Ectodermal cell (in vitro differentiated cells): ENCODE measurements at regions not wholly inside any gene's neighbourhood (a gene's known extent, or its start where the extent isn't known, plus 50 kb on each side); places are given as distances from the start of the nearest gene placed in this dataset.

Experiments
- H3K27ac ChIP-seq: 2 replicates; pipeline ENCODE4 v1.7.0; 2013; ENCODE audit warnings: mild to moderate bottlenecking, low read depth, low read length; ENCODE audit not compliant: insufficient read depth, poor library complexity, severe bottlenecking
- H3K27me3 ChIP-seq: 2 replicates; pipeline ENCODE4 v1.7.0; 2013; ENCODE audit warnings: mild to moderate bottlenecking, low read length; ENCODE audit not compliant: insufficient read depth, control insufficient read depth, poor library complexity, severe bottlenecking
- H3K36me3 ChIP-seq: one replicate; pipeline ENCODE4 v1.7.0; 2013; ENCODE audit warnings: low read length; ENCODE audit not compliant: control insufficient read depth, insufficient read depth
- H3K4me1 ChIP-seq: one replicate; pipeline ENCODE4 v1.7.0; 2013; ENCODE audit warnings: low read length; ENCODE audit not compliant: control insufficient read depth, insufficient read depth
- H3K4me3 ChIP-seq: 2 replicates; pipeline ENCODE4 v1.7.0; 2013; ENCODE audit warnings: low read depth, low read length, control low read depth; ENCODE audit not compliant: insufficient read depth
- H3K9me3 ChIP-seq: 2 replicates; pipeline ENCODE4 v1.7.0; 2013; ENCODE audit warnings: mild to moderate bottlenecking, low read length, moderate library complexity; ENCODE audit not compliant: control insufficient read depth
- WGBS, 2 experiments: methylation state at CpG; one replicate each; pipeline ENCODE4 v1.1.7; 2013; ENCODE audit warnings: missing lambda C conversion rate in 2 of 2; 5-methylcytosine and 5-hydroxymethylcytosine counted together

GRCh38 chr11:111153194-111153593 lies 92.3 kb upstream of the POU2AF2 start:
- no peaks in the 10 kb centered on the region for H3K9me3 ChIP-seq
- no peaks in the 10 kb centered on the region for H3K4me1 ChIP-seq
- H3K27me3 ChIP-seq: no peaks in the 10 kb centered on the region
- H3K36me3 ChIP-seq: no peaks in the 10 kb centered on the region
- no peak overlapping the region for H3K4me3 ChIP-seq
- H3K27ac ChIP-seq: no peak overlapping the region
- 92 to 94% methylated on average over 2 of the region's 2 CpGs for WGBS, 2 experiments

GRCh38 chr11:111148953-111149352 lies 96.6 kb upstream of the POU2AF2 start:
- Histone ChIP-seq H3K9me3 (no peaks in the 10 kb centered on the region), H3K27me3 (no peaks in the 10 kb centered on the region), H3K36me3 (no peaks in the 10 kb centered on the region), H3K4me1 (no peaks in the 10 kb centered on the region), H3K27ac (no peak overlapping the region), H3K4me3 (no peak overlapping the region)

- H3K9me3 ChIP-seq: no peaks in the 10 kb centered on the region
- no peak overlapping the region for H3K27ac ChIP-seq
- 63 to 73% methylated on average over 3 of the region's 3 CpGs for WGBS, 2 experiments
- H3K4me3 ChIP-seq: no peak overlapping the region
- no peaks in the 10 kb centered on the region for H3K4me1 ChIP-seq
- no peaks in the 10 kb centered on the region for H3K36me3 ChIP-seq
- no peaks in the 10 kb centered on the region for H3K27me3 ChIP-seq
Observed at GRCh38 chr11:111148121-111148520, 97.4 kb upstream of the POU2AF2 start.

GRCh38 chr11:111137846-111138245 lies 107.7 kb upstream of the POU2AF2 start:
- no peak overlapping the region for H3K4me3 ChIP-seq
- no peaks in the 10 kb centered on the region for H3K9me3 ChIP-seq
- no peaks in the 10 kb centered on the region for H3K36me3 ChIP-seq
- no peaks in the 10 kb centered on the region for H3K27me3 ChIP-seq
- H3K4me1 ChIP-seq: peaks cover 6% of the 10 kb centered on the region
- WGBS, 2 experiments: 90 to 100% methylated on average over 1 of the region's 1 CpG
- H3K27ac ChIP-seq: no peak overlapping the region

GRCh38 chr11:111135778-111136570 lies 109.6 kb upstream of the POU2AF2 start:
- Histone ChIP-seq H3K27me3 (no peaks in the 10 kb centered on the region), H3K27ac (no peak overlapping the region), H3K36me3 (no peaks in the 10 kb centered on the region), H3K9me3 (no peaks in the 10 kb centered on the region), H3K4me1 (peaks cover 6% of the 10 kb centered on the region), H3K4me3 (no peak overlapping the region)
- WGBS, 2 experiments: 87 to 90% methylated on average over 11 of the region's 11 CpGs

- peaks cover 6% of the 10 kb centered on the region for H3K4me1 ChIP-seq
- no peak overlapping the region for H3K4me3 ChIP-seq
- H3K36me3 ChIP-seq: no peaks in the 10 kb centered on the region
- no peaks in the 10 kb centered on the region for H3K27me3 ChIP-seq
- WGBS, 2 experiments: 79 to 80% methylated on average over 2 of the region's 2 CpGs
- H3K27ac ChIP-seq: peak overlapping the region; percentile 41
- no peaks in the 10 kb centered on the region for H3K9me3 ChIP-seq
Observed at GRCh38 chr11:111135101-111135500, 110.4 kb upstream of the POU2AF2 start.

GRCh38 chr11:111128076-111128870 lies 117.3 kb upstream of the POU2AF2 start:
- 95 to 97% methylated on average over 3 of the region's 3 CpGs for WGBS, 2 experiments

GRCh38 chr11:111124724-111125123 lies 120.8 kb upstream of the POU2AF2 start:
- 88 to 100% methylated on average over 1 of the region's 1 CpG for WGBS, 2 experiments
- Histone ChIP-seq H3K4me3 (no peak overlapping the region), H3K9me3 (no peaks in the 10 kb centered on the region)

More at GRCh38 chr11:111128076-111128870, 117.3 kb upstream of the POU2AF2 start:
- no peaks in the 10 kb centered on the region for H3K9me3 ChIP-seq
- H3K27me3 ChIP-seq: no peaks in the 10 kb centered on the region
- no peak overlapping the region for H3K4me3 ChIP-seq
- no peaks in the 10 kb centered on the region for H3K36me3 ChIP-seq
- no peaks in the 10 kb centered on the region for H3K4me1 ChIP-seq
- no peak overlapping the region for H3K27ac ChIP-seq

GRCh38 chr11:111123463-111124398 lies 121.8 kb upstream of the POU2AF2 start:
- Histone ChIP-seq H3K36me3 (no peaks in the 10 kb centered on the region), H3K9me3 (no peaks in the 10 kb centered on the region), H3K4me3 (no peak overlapping the region), H3K27ac (no peak overlapping the region), H3K27me3 (no peaks in the 10 kb centered on the region), H3K4me1 (no peaks in the 10 kb centered on the region)
- 83% methylated on average over 1 of the region's 1 CpG; no CpG with 5 or more reads in 1 of the 2 experiments for WGBS, 2 experiments

More at GRCh38 chr11:111124724-111125123, 120.8 kb upstream of the POU2AF2 start:
- Histone ChIP-seq H3K36me3 (no peaks in the 10 kb centered on the region), H3K27me3 (no peaks in the 10 kb centered on the region), H3K27ac (no peak overlapping the region), H3K4me1 (no peaks in the 10 kb centered on the region)
